ENCODE measurements at regions not wholly inside any gene's neighbourhood (a gene's known extent, or its start where the extent isn't known, plus 50 kb on each side); places are given as distances from the start of the nearest gene placed in this dataset.

GRCh38 chr1:11373895-11374747 is 101.1 kb downstream of the UBIAD1 start:
- no peak for DNase-seq (ENCODE audit: low spot score)

DNA sequence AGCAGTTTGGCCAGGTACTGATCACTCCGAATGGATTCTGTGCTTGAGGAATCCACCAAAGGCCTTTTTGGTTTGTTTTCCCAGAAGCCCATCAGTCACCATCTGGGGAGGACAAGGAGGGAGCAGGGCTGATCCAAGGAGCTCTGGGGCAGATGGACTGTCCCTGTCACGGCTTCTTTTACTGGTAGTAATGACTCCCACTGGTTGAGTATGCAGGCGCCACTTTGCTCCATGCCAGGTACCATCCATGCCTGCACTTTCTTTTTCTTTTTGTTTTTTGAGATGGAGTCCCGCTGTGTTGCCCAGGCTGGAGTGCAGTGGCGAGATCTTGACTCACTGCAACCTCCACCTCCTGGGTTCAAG is 101.7 kb downstream of the UBIAD1 start:
- no peak for DNase-seq (ENCODE audit: low spot score)

GRCh38 chr1:11377001-11377583 is 101.9 kb upstream of the DISP3 start:
- no peak for DNase-seq (ENCODE audit: low spot score)

- DNase-seq (ENCODE audit: low spot score), result no peak
Observed at GRCh38 chr1:11377954-11378353, 101.0 kb upstream of the DISP3 start.

DNA sequence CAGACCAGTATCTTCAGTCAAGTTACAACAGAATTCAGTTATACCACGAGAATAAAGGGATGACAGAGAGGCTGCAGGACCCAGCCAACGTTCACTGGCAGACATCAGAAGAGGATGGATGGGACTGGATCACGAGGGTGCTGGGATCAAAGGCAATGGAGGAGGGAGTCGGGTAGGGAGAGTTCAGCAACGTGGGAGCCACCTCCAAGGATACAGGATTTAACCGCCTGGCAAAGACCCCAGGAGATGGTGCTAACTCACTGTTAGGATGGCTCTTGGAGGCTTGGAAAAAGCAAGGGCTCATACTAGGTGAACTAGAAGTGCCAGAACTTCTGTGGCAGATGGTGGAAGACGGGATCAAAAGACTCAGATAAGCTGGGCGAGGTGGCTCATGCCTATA is 99.1 kb upstream of the DISP3 start:
- DNase-seq (ENCODE audit: low spot score), result no peak

GRCh38 chr1:11380500-11380899 is 98.5 kb upstream of the DISP3 start:
- no peak for DNase-seq (ENCODE audit: low spot score)

DNA sequence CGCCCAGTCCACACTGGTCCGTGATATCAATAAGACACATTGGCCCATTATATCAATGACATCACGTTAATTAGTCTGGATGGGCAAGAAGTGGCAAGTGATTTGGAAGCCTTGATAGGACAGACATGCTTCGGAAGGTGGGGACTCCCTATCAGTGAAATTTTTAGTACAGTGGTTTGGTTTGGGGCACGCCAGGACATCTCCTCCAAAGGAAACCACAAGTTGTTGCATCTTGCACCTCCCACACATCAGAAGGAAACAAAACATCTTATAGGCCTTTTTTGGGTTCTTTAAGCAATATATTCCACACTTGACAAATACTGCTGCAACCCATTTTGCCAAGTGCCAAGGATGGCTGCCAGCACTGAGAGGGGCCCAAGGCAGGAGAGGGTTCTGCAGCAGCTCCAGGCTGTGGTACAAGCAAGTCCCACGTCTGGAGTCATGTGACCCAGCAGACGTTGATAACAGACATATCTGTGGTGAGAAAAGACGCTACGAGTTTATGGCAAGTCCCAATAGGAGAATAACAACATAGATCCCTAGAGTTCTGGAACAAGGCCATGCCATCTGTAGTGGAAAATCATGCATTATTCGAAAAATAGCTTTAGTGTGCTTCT is 95.3 kb upstream of the DISP3 start:
- DNase-seq (ENCODE audit: low spot score), result no peak

- DNase-seq (ENCODE audit: low spot score), result no peak
Observed at GRCh38 chr1:11384170-11384554, 94.8 kb upstream of the DISP3 start.

DNA sequence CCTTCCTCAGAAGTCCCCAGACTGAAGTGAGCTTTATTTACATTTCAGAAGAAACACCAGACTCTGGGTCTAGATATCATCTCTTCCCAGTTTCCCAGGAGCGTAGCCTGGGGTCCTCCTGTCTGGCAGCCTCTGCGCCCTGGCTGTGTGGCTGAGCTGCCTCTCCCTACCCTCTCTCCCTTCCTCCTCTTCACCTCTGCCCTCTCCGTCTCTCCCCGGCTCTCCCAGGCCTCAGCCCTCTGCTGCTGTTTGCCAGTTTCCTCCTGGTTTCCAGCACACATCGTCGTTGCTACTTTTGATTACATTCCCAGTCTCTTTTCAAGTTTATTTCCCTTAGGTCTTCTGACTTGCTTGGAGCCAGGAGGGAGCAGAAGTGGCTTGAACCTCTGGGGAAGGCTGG is 91.1 kb upstream of the DISP3 start:
- DNase-seq (ENCODE audit: low spot score), result no peak

- DNase-seq (ENCODE audit: low spot score), result no peak
Observed at GRCh38 chr1:11388617-11389016, 90.3 kb upstream of the DISP3 start.

- DNase-seq (ENCODE audit: low spot score), result no peak
Observed at GRCh38 chr1:11391327-11391726, 87.6 kb upstream of the DISP3 start.

DNA sequence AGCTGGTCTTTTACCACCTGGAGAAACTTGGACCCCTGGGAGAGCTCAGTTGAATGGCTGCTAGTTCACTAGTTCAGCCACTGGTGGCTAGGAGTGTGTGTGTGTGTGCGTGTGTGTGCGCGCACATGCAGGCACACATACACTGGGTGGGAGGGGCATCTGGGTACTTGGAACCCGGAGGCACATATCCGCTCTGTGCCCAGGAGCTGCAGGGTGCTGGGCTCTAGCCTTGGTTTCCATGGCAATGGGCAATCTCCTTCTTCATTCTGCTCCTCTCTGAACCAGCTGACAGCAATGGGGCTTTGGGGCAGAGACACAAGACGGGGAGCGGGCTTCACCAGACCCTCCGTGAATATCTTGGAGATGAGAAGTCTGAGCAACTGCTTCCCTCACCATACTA is 87.1 kb upstream of the DISP3 start:
- no peak for DNase-seq (ENCODE audit: low spot score)

GRCh38 chr1:11394592-11395245 is 84.2 kb upstream of the DISP3 start:
- no peak for DNase-seq (ENCODE audit: low spot score)

DNA sequence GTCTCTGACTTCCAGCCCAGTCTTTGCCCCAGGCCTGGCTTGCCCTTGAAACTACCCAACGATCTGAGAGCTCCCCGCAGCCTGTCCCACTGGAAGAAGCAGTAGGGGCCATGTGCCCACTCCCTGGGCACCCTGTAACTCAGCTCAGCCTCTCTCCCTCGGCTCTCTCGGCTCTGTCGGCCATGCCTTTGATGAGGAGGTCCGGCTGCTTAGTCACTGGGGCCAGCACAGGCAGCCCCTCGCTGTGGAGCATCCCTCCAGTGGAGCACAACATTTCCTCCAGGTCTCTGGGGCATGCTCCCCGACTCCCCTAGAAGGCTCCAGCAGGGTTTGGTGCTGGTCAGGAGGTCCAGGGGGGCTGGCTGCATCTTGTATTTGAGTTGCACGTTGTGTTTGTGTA is 83.3 kb upstream of the DISP3 start:
- no peak for DNase-seq (ENCODE audit: low spot score)

- DNase-seq (ENCODE audit: low spot score), result no peak
Observed at GRCh38 chr1:11397151-11397901, 81.6 kb upstream of the DISP3 start.

GRCh38 chr1:11399250-11399649 is 79.7 kb upstream of the DISP3 start:
- DNase-seq (ENCODE audit: low spot score), result no peak

DNA sequence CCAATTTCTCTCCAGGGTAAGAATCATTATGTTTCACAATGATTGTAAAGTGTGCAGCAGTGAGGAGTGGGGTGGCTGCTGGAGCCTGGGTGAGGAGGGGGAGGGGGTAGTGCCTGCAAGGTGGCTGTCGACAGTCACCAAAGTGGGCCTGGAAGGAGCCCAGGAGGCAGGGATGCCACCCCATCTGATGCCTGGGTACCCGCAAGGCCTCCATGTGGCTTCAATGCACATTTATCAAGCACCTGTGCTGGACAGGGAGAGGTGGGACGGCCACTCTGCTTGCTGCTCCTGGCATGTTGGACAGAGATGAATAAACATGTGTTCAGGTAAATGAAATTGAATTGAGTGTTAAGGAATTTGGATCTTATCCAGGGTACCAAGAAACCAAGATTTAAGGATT is 78.8 kb upstream of the DISP3 start:
- DNase-seq (ENCODE audit: low spot score), result no peak

GRCh38 chr1:11400567-11400966 is 78.4 kb upstream of the DISP3 start:
- DNase-seq (ENCODE audit: low spot score), result no peak

GRCh38 chr1:11406845-11407244 is 72.1 kb upstream of the DISP3 start:
- DNase-seq (ENCODE audit: low spot score), result no peak

DNA sequence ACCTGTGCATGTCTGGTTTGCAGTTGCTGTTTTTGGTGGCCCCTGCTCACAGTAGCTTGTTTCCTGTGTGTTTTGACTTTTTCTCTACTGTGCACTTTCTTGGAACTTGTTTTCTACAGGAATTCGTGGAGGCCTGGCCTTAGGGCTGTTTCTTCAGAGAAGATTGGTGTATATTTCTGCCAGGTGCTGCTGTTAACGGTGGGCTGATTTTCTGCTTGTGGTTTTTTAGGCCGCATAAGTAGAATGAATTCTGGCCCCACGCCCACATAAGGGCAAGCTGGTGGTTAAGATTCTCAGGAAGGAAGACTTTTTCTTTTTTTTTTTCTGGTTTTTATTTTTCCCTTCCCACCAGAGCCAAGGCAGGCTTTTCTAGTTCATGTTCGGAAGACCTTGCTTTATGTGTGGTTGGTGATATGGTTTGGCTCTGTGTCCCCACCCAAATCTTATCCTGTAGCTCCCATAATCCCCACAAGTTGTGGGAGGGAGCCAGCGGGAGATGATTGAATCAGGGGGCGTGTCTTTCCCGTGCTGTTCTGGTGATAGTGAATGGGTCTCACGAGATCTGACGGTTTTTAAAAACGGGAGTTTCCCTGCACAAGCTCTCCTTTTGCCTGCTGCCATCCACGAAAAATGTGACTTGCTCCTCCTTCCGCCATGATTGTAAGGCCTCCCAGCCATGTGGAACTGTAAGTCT is 71.5 kb upstream of the DISP3 start:
- peak; percentile 41 for DNase-seq (ENCODE audit: low spot score)

DNA sequence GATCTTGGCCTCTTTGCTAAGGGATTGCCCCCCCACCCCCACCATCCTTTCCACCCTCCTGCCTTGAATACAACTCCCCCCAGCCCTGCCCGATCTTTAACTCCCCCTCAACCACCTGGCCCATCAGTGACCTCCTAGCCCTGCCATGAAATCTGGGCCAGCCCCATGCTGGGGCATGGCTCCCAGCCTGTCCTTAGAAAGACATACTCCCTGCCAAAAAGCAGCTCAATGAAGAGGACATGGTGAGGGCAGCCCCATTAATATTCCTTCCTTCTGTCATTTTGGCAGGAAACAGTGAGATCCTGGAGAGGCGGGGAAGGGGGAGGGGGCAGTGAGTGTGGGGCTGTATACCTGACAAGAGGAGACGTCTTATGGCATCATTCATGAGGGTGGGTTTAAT is 66.8 kb upstream of the DISP3 start:
- DNase-seq (ENCODE audit: low spot score), result no peak
